Prostate gland (tissue), 2 donors: ENCODE measurements at regions not wholly inside any gene's neighbourhood (a gene's known extent, or its start where the extent isn't known, plus 50 kb on each side); places are given as distances from the start of the nearest gene placed in this dataset.

Source experiments
- DNase-seq: peaks from one replicate; pipeline ENCODE4 v3.0.0-alpha.2; 2019; ENCODE audit warnings: low spot score
- H3K27ac ChIP-seq, 2 donors: fragments of 200-600 bp; sonication (generic); 2 replicates each; pipeline ENCODE4 v1.5.1; 2017 to 2019
- H3K27me3 ChIP-seq: fragments of 200-600 bp; sonication (generic); replicated peaks from 2 replicates; pipeline ENCODE4 v1.5.1; 2019; ENCODE audit not compliant: insufficient read depth
- H3K36me3 ChIP-seq, 2 donors: fragments of 200-600 bp; sonication (generic); 1 replicate in 1 of 2; 2 replicates in 1 of 2; pipeline versions ENCODE4 v1.5.1 to v1.8.1; 2017 to 2019
- H3K4me1 ChIP-seq: fragments of 200-600 bp; sonication (generic); replicated peaks from 2 replicates; pipeline ENCODE4 v1.5.1; 2019
- H3K4me3 ChIP-seq, 2 donors: fragments of 200-600 bp; sonication (generic); 2 replicates each; pipeline ENCODE4 v1.5.1; 2017 to 2019
- H3K9me3 ChIP-seq: fragments of 200-600 bp; sonication (generic); 2 replicates; pipeline ENCODE4 v1.5.1; 2017
- CTCF ChIP-seq, 4 experiments: fragments of 200-600 bp in 2 of 4; fragments of 450-650 bp in 2 of 4; sonication (generic) in 2 of 4; IDR thresholded peaks; 1 replicate in 3 of 4; 2 replicates in 1 of 4; pipeline ENCODE4 v1.5.1; 2016 to 2019; ENCODE audit warnings: antibody characterized with exemption in 4 of 4, mild to moderate bottlenecking in 2 of 4, moderate library complexity in 2 of 4
- POLR2A ChIP-seq: fragments of 450-650 bp; IDR thresholded peaks from one replicate; pipeline ENCODE4 v1.6.1; 2016; ENCODE audit warnings: antibody characterized with exemption, mild to moderate bottlenecking
- POLR2AphosphoS5 ChIP-seq: sonication (generic); formaldehyde crosslinking; IDR thresholded peaks from one replicate; pipeline ENCODE4 v1.6.1; 2017; ENCODE audit warnings: antibody characterized with exemption
- WGBS: methylation state at CpG from one replicate; pipeline ENCODE4 v1.1.5; 2018; 5-methylcytosine and 5-hydroxymethylcytosine counted together
- intact Hi-C: fragments of 100-400 bp; cut with DNase I; formaldehyde crosslinking; loops from one replicate; pipeline ENCODE4 v1.14.2; 2022

- no peaks in the 10 kb centered on the region for H3K27me3 ChIP-seq
- H3K27ac ChIP-seq = no peak overlapping the region
- H3K4me1 ChIP-seq = no peaks in the 10 kb centered on the region
- intact Hi-C loops = no loop called here
- WGBS = 91% methylated on average over 3 of the region's 3 CpGs
- no peaks in the 10 kb centered on the region for H3K36me3 ChIP-seq
- DNase-seq = no peak
- TF ChIP-seq CTCF (IDR thresholded peaks at IDR 0.05) (no peak), POLR2A (no peak), POLR2AphosphoS5 (no peak)
- H3K4me3 ChIP-seq = no peak overlapping the region
- no peaks in the 10 kb centered on the region for H3K9me3 ChIP-seq
Observed at GRCh38 chr2:144683966-144684365, 164.0 kb upstream of the ZEB2 start.

GRCh38 chr2:144683107-144683753, 163.3 kb upstream of the ZEB2 start:
- H3K9me3 ChIP-seq = no peaks in the 10 kb centered on the region
- intact Hi-C loops = no loop called here
- H3K27ac ChIP-seq = no peak overlapping the region
- no peak for TF ChIP-seq POLR2A
- no peak for TF ChIP-seq CTCF (IDR thresholded peaks at IDR 0.05)
- TF ChIP-seq POLR2AphosphoS5 = no peak
- no peaks in the 10 kb centered on the region for H3K4me1 ChIP-seq
- no peak for DNase-seq
- H3K4me3 ChIP-seq = no peak overlapping the region
- no peaks in the 10 kb centered on the region for H3K27me3 ChIP-seq
- WGBS = 72% methylated on average over 6 of the region's 6 CpGs
- H3K36me3 ChIP-seq = no peaks in the 10 kb centered on the region

- no peaks in the 10 kb centered on the region for H3K9me3 ChIP-seq
- TF ChIP-seq POLR2A (no peak), POLR2AphosphoS5 (no peak), CTCF (IDR thresholded peaks at IDR 0.05) (no peak)
- WGBS = 57% methylated on average over 4 of the region's 4 CpGs
- no peak overlapping the region for H3K4me3 ChIP-seq
- H3K36me3 ChIP-seq = no peaks in the 10 kb centered on the region
- no peak for DNase-seq
- no peaks in the 10 kb centered on the region for H3K4me1 ChIP-seq
- intact Hi-C loops = no loop called here
- H3K27ac ChIP-seq = no peak overlapping the region
- H3K27me3 ChIP-seq = no peaks in the 10 kb centered on the region
Observed at GRCh38 chr2:144682248-144682647, 162.3 kb upstream of the ZEB2 start.

GRCh38 chr2:144681389-144681788, 161.5 kb upstream of the ZEB2 start:
- H3K27me3 ChIP-seq = no peaks in the 10 kb centered on the region
- intact Hi-C loops = no loop called here
- no peak for TF ChIP-seq POLR2A
- TF ChIP-seq CTCF (IDR thresholded peaks at IDR 0.05) = no peak
- TF ChIP-seq POLR2AphosphoS5 = no peak

GRCh38 chr2:144679942-144680341, 160.0 kb upstream of the ZEB2 start:
- intact Hi-C loops = no loop called here
- no peak overlapping the region for H3K4me3 ChIP-seq
- H3K27ac ChIP-seq = no peak overlapping the region
- no peaks in the 10 kb centered on the region for H3K9me3 ChIP-seq
- no peaks in the 10 kb centered on the region for H3K27me3 ChIP-seq
- WGBS = 60% methylated on average over 5 of the region's 5 CpGs
- no peak for TF ChIP-seq POLR2A
- TF ChIP-seq POLR2AphosphoS5 = no peak
- no peak for TF ChIP-seq CTCF (IDR thresholded peaks at IDR 0.05)
- H3K36me3 ChIP-seq = no peaks in the 10 kb centered on the region
- H3K4me1 ChIP-seq = no peaks in the 10 kb centered on the region
- no peak for DNase-seq

More at GRCh38 chr2:144681389-144681788, 161.5 kb upstream of the ZEB2 start:
- H3K36me3 ChIP-seq = no peaks in the 10 kb centered on the region
- no peaks in the 10 kb centered on the region for H3K4me1 ChIP-seq
- H3K27ac ChIP-seq = no peak overlapping the region
- DNase-seq = no peak
- H3K9me3 ChIP-seq = no peaks in the 10 kb centered on the region
- H3K4me3 ChIP-seq = no peak overlapping the region
